GM12872 (cell line): ENCODE measurements at regions not wholly inside any gene's neighbourhood (a gene's known extent, or its start where the extent isn't known, plus 50 kb on each side); places are given as distances from the start of the nearest gene placed in this dataset.

Source experiments
- TF ChIP-seq, protein P1 (sequence below): IDR thresholded peaks from 3 replicates; pipeline ENCODE4 v1.5.1; 2011; ENCODE audit warnings: low read depth, mild to moderate bottlenecking, low read length, moderate library complexity; ENCODE audit not compliant: insufficient read depth

DNA sequence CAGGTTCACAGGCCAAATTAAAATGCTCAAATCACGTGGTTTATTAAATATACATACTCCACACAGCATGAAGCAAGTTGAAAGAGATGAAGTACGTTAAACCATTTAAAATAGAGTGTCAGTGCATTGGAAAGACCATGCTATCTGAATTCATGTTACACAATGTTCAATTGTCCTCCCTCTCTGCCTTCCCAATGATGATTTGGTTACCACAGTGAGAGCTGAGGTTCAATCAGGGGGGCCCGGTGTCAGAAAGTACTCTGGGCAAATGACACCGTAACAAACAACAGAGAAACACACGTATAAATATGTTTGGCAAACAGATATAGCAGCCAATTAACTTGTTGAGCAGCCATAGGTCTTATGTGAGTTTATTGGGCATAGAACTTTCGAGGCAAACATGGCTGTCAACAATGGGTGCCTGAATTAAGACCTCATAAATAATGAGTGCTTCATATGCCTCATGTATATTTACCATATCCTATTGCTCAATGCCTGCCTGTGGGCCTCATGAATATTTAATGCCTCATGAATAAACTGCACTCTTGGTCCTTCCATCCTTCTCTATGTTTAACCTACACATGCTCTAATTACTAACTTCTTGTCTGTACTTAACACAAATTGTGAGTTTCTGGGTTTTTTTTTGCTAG, 641.5 kb downstream of the PLOD2 start:
- TF ChIP-seq, protein P1, sequence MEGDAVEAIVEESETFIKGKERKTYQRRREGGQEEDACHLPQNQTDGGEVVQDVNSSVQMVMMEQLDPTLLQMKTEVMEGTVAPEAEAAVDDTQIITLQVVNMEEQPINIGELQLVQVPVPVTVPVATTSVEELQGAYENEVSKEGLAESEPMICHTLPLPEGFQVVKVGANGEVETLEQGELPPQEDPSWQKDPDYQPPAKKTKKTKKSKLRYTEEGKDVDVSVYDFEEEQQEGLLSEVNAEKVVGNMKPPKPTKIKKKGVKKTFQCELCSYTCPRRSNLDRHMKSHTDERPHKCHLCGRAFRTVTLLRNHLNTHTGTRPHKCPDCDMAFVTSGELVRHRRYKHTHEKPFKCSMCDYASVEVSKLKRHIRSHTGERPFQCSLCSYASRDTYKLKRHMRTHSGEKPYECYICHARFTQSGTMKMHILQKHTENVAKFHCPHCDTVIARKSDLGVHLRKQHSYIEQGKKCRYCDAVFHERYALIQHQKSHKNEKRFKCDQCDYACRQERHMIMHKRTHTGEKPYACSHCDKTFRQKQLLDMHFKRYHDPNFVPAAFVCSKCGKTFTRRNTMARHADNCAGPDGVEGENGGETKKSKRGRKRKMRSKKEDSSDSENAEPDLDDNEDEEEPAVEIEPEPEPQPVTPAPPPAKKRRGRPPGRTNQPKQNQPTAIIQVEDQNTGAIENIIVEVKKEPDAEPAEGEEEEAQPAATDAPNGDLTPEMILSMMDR, result no peak

DNA sequence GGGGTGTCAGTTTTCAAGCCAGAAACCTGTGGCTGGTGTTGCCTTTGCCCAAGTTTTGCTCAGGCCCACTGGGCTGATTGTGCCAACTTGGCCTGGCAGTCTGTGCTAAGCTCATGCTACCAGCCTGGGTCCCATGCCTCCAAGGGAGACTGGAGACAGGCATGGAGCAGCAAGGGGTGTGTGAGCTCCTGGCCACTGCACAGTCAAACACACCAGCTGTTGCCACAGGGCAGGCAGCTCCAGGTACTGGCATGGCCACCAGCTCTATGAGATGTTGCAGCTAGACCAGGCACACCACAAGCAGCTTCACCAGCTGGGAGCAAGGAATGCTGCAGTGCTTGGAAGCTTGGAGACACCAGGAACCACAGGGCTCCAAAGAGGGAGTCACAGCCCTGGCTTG, 638.8 kb downstream of the PLOD2 start:
- TF ChIP-seq, protein P1, result no peak

DNA sequence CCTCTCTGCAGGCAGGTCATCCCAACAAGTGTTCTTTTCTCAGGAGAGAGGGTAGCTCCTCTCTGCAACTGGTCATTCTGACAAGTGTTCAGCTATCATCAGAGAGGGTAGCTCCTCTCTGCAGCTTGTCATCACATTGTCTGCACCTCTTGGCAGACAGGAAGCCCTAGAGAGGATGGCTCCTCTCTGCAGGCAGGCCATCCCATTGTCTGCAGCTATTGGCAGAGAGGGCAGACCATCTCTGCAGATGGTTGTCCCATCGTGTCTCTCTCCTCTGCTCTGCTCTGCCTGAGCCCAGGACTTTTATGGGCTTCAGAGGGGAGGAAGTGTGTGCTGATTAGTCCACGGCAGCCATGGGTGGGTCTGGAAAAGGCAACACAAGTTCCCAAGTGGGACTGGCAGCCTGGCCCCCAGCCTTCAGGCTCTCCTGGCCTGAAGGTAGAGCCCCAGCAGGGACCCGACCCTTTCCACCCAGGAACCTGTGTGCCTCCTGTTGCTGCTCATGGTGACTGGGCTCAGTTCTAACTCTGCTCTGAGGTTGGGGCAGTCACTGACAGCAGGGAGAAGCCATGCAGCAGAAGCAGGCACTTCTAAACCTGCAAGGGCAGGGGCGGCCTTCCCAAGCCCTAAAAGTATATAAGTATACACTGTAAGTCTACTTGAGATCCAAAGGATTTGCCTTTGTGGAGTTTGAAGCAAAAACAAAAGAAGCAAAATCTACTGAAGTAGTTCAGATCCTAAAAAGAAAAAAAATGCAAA, 637.9 kb downstream of the PLOD2 start:
- TF ChIP-seq, protein P1, result no peak

DNA sequence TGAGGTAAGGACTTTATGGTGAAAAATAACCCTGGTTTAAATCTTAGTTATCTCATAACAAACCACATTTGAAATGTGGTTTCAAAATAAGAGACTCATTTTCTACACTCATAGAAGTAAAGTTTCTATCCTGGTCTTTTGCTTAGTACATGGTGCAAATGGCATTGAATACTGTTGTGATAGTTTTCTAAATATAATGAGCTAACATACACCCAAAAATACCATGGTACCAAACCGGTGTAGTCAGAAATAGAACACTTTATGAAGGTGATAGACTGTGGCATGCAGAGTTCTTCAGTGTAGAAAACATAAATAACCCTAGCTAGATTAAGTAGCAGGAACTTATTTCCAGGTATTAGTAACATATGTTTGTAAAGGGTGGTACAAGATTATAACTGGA, 629.4 kb downstream of the PLOD2 start:
- TF ChIP-seq, protein P1, result no peak

DNA sequence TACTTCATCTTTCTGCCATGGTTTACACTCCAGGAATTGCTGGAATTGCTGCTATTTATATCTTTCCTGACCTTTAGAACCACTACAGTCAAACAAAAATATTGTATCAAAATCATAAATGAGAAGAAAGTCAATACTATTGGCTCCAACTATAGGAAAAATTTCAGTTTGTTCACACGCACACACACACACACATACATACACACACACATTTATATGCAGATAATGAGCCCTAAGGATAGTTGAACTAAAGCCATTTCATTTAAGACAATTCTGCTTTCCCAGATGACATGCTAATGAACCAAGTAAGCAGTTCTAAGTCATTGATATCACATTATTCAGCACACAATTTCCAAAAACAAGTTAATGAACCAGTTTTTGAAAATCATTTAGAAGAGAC, 627.3 kb downstream of the PLOD2 start:
- TF ChIP-seq, protein P1, result no peak

DNA sequence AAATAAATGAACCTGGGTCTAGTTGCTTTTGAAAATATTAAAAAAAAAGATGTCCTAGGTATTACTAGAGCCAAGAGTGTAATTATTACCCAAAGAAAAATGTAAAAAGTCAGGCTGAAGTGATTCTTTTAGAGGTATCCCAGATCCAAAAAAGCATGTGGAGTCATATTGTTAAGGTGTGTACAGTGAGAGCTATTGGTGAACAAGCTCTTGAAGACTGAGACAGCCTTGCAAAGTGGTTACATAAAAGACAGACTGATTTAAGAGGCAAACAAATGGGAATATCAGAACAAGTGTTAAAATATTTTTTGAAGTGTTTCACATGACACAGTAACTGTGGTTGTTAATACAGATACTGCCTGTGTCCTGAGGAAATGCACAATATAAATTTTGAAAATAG, 624.5 kb downstream of the PLOD2 start:
- TF ChIP-seq, protein P1, result no peak

DNA sequence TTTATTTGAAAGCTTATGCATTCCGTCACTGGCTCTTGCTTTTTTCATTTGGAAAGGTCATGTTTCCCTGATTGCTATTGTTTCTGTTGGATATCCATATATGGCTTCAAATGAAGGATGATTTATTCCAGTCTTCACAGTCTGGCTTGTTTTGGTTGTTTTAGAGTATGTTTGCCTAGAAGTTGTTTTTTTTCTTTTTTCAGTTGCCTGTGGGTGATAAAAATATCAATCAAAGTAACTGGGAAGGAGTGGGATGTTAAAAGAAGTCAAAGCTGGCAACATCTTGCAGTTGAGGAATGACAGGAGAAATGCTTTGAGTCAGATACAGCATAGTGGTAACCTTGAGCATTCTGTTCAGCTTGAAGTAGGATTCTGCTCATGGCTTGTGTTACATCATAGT, 610.5 kb downstream of the PLOD2 start:
- TF ChIP-seq, protein P1, result no peak
